ENCODE measurements at regions not wholly inside any gene's neighbourhood (a gene's known extent, or its start where the extent isn't known, plus 50 kb on each side); places are given as distances from the start of the nearest gene placed in this dataset.

GRCh38 chr2:128490881-128491691 is 172.4 kb upstream of the HS6ST1 start:
- no peak for DNase-seq (ENCODE audit: low read depth in 6 of 9, low spot score in 9 of 9)
- Histone ChIP-seq H3K27me3 (ENCODE audit: control insufficient read depth in 2 of 2, insufficient read depth in 1 of 2, low read length in 1 of 2) (peaks cover 0 to 2% of the 10 kb centered on the region in 2 donors), H3K4me3 (ENCODE audit: low read length in 2 of 2) (no peak overlapping the region), H3K27ac (ENCODE audit: low read depth in 1 of 2, low read length in 1 of 2) (no peak overlapping the region), H3K9me3 (ENCODE audit: control insufficient read depth in 2 of 2, insufficient read depth in 1 of 2, low read length in 1 of 2) (peaks cover 0 to 10% of the 10 kb centered on the region in 2 donors), H3K4me1 (ENCODE audit: control insufficient read depth in 2 of 2, insufficient read depth in 2 of 2, low read length in 2 of 2) (peaks cover 21 to 59% of the 10 kb centered on the region in 2 donors), H3K36me3 (ENCODE audit: control insufficient read depth in 2 of 2, insufficient read depth in 2 of 2, low read length in 1 of 2) (no peaks in the 10 kb centered on the region)
- 96% methylated on average over 12 of the region's 12 CpGs for WGBS

GRCh38 chr2:128491692-128492244 is 173.1 kb upstream of the HS6ST1 start:
- peaks cover 0 to 10% of the 10 kb centered on the region in 2 donors for H3K9me3 ChIP-seq (ENCODE audit: control insufficient read depth in 2 of 2, insufficient read depth in 1 of 2, low read length in 1 of 2)
- no peak overlapping the region for H3K4me3 ChIP-seq (ENCODE audit: low read length in 2 of 2)
- WGBS = 98% methylated on average over 7 of the region's 7 CpGs
- peaks cover 21 to 57% of the 10 kb centered on the region in 2 donors for H3K4me1 ChIP-seq (ENCODE audit: control insufficient read depth in 2 of 2, insufficient read depth in 2 of 2, low read length in 2 of 2)
- H3K36me3 ChIP-seq (ENCODE audit: control insufficient read depth in 2 of 2, insufficient read depth in 2 of 2, low read length in 1 of 2) = no peaks in the 10 kb centered on the region
- no peak for DNase-seq (ENCODE audit: low read depth in 6 of 9, low spot score in 9 of 9)
- peaks cover 0 to 2% of the 10 kb centered on the region in 2 donors for H3K27me3 ChIP-seq (ENCODE audit: control insufficient read depth in 2 of 2, insufficient read depth in 1 of 2, low read length in 1 of 2)
- no peak overlapping the region for H3K27ac ChIP-seq (ENCODE audit: low read depth in 1 of 2, low read length in 1 of 2)

GRCh38 chr2:128492966-128493811 is 174.5 kb upstream of the HS6ST1 start:
- WGBS = 90% methylated on average over 65 of the region's 65 CpGs
- Histone ChIP-seq H3K27me3 (ENCODE audit: control insufficient read depth in 2 of 2, insufficient read depth in 1 of 2, low read length in 1 of 2) (peaks cover 0 to 2% of the 10 kb centered on the region in 2 donors), H3K4me3 (ENCODE audit: low read length in 2 of 2) (no peak overlapping the region), H3K9me3 (ENCODE audit: control insufficient read depth in 2 of 2, insufficient read depth in 1 of 2, low read length in 1 of 2) (peaks cover 0 to 10% of the 10 kb centered on the region in 2 donors), H3K4me1 (ENCODE audit: control insufficient read depth in 2 of 2, insufficient read depth in 2 of 2, low read length in 2 of 2) (peaks cover 15 to 50% of the 10 kb centered on the region in 2 donors), H3K36me3 (ENCODE audit: control insufficient read depth in 2 of 2, insufficient read depth in 2 of 2, low read length in 1 of 2) (no peaks in the 10 kb centered on the region), H3K27ac (ENCODE audit: low read depth in 1 of 2, low read length in 1 of 2) (no peak overlapping the region)
- DNase-seq (ENCODE audit: low read depth in 6 of 9, low spot score in 9 of 9) = no peak

GRCh38 chr2:128493880-128494279 is 175.2 kb upstream of the HS6ST1 start:
- H3K4me3 ChIP-seq (ENCODE audit: low read length in 2 of 2) = no peak overlapping the region
- H3K27me3 ChIP-seq (ENCODE audit: control insufficient read depth in 2 of 2, insufficient read depth in 1 of 2, low read length in 1 of 2) = peaks cover 0 to 2% of the 10 kb centered on the region in 2 donors
- H3K4me1 ChIP-seq (ENCODE audit: control insufficient read depth in 2 of 2, insufficient read depth in 2 of 2, low read length in 2 of 2) = peaks cover 11 to 54% of the 10 kb centered on the region in 2 donors
- no peak for DNase-seq (ENCODE audit: low read depth in 6 of 9, low spot score in 9 of 9)
- peaks cover 0 to 14% of the 10 kb centered on the region in 2 donors for H3K9me3 ChIP-seq (ENCODE audit: control insufficient read depth in 2 of 2, insufficient read depth in 1 of 2, low read length in 1 of 2)
- H3K36me3 ChIP-seq (ENCODE audit: control insufficient read depth in 2 of 2, insufficient read depth in 2 of 2, low read length in 1 of 2) = no peaks in the 10 kb centered on the region
- WGBS = 94% methylated on average over 15 of the region's 15 CpGs
- no peak overlapping the region for H3K27ac ChIP-seq (ENCODE audit: low read depth in 1 of 2, low read length in 1 of 2)

GRCh38 chr2:128494307-128494639 is 175.6 kb upstream of the HS6ST1 start:
- Histone ChIP-seq H3K27me3 (ENCODE audit: control insufficient read depth in 2 of 2, insufficient read depth in 1 of 2, low read length in 1 of 2) (peaks cover 0 to 2% of the 10 kb centered on the region in 2 donors), H3K4me3 (ENCODE audit: low read length in 2 of 2) (no peak overlapping the region), H3K4me1 (ENCODE audit: control insufficient read depth in 2 of 2, insufficient read depth in 2 of 2, low read length in 2 of 2) (peaks cover 11 to 55% of the 10 kb centered on the region in 2 donors), H3K36me3 (ENCODE audit: control insufficient read depth in 2 of 2, insufficient read depth in 2 of 2, low read length in 1 of 2) (no peaks in the 10 kb centered on the region), H3K9me3 (ENCODE audit: control insufficient read depth in 2 of 2, insufficient read depth in 1 of 2, low read length in 1 of 2) (peaks cover 0 to 14% of the 10 kb centered on the region in 2 donors), H3K27ac (ENCODE audit: low read depth in 1 of 2, low read length in 1 of 2) (no peak overlapping the region)
- WGBS = 98% methylated on average over 8 of the region's 8 CpGs
- DNase-seq (ENCODE audit: low read depth in 6 of 9, low spot score in 9 of 9) = no peak

GRCh38 chr2:128494640-128495321 is 176.1 kb upstream of the HS6ST1 start:
- no peak overlapping the region for H3K27ac ChIP-seq (ENCODE audit: low read depth in 1 of 2, low read length in 1 of 2)
- 93% methylated on average over 13 of the region's 13 CpGs for WGBS

GRCh38 chr2:128495996-128496547 is 177.4 kb upstream of the HS6ST1 start:
- peaks cover 0 to 14% of the 10 kb centered on the region in 2 donors for H3K9me3 ChIP-seq (ENCODE audit: control insufficient read depth in 2 of 2, insufficient read depth in 1 of 2, low read length in 1 of 2)
- H3K27me3 ChIP-seq (ENCODE audit: control insufficient read depth in 2 of 2, insufficient read depth in 1 of 2, low read length in 1 of 2) = peaks cover 0 to 2% of the 10 kb centered on the region in 2 donors
- WGBS = 97% methylated on average over 4 of the region's 4 CpGs
- no peaks in the 10 kb centered on the region for H3K36me3 ChIP-seq (ENCODE audit: control insufficient read depth in 2 of 2, insufficient read depth in 2 of 2, low read length in 1 of 2)
- no peak overlapping the region for H3K4me3 ChIP-seq (ENCODE audit: low read length in 2 of 2)
- peaks cover 7 to 55% of the 10 kb centered on the region in 2 donors for H3K4me1 ChIP-seq (ENCODE audit: control insufficient read depth in 2 of 2, insufficient read depth in 2 of 2, low read length in 2 of 2)
- no peak overlapping the region for H3K27ac ChIP-seq (ENCODE audit: low read depth in 1 of 2, low read length in 1 of 2)
- DNase-seq (ENCODE audit: low read depth in 6 of 9, low spot score in 9 of 9) = no peak

More at GRCh38 chr2:128494640-128495321, 176.1 kb upstream of the HS6ST1 start:
- H3K4me3 ChIP-seq (ENCODE audit: low read length in 2 of 2) = no peak overlapping the region
- DNase-seq (ENCODE audit: low read depth in 6 of 9, low spot score in 9 of 9) = no peak
- no peaks in the 10 kb centered on the region for H3K36me3 ChIP-seq (ENCODE audit: control insufficient read depth in 2 of 2, insufficient read depth in 2 of 2, low read length in 1 of 2)
- H3K27me3 ChIP-seq (ENCODE audit: control insufficient read depth in 2 of 2, insufficient read depth in 1 of 2, low read length in 1 of 2) = peaks cover 0 to 2% of the 10 kb centered on the region in 2 donors
- H3K4me1 ChIP-seq (ENCODE audit: control insufficient read depth in 2 of 2, insufficient read depth in 2 of 2, low read length in 2 of 2) = peaks cover 10 to 55% of the 10 kb centered on the region in 2 donors
- peaks cover 0 to 14% of the 10 kb centered on the region in 2 donors for H3K9me3 ChIP-seq (ENCODE audit: control insufficient read depth in 2 of 2, insufficient read depth in 1 of 2, low read length in 1 of 2)

- no peak overlapping the region for H3K4me3 ChIP-seq (ENCODE audit: low read length in 2 of 2)
- no peak for DNase-seq (ENCODE audit: low read depth in 6 of 9, low spot score in 9 of 9)
- H3K36me3 ChIP-seq (ENCODE audit: control insufficient read depth in 2 of 2, insufficient read depth in 2 of 2, low read length in 1 of 2) = no peaks in the 10 kb centered on the region
- WGBS = 95% methylated on average over 2 of the region's 2 CpGs
- H3K4me1 ChIP-seq (ENCODE audit: control insufficient read depth in 2 of 2, insufficient read depth in 2 of 2, low read length in 2 of 2) = peaks cover 13 to 56% of the 10 kb centered on the region in 2 donors
- H3K27ac ChIP-seq (ENCODE audit: low read depth in 1 of 2, low read length in 1 of 2) = no peak overlapping the region
- peaks cover 0 to 14% of the 10 kb centered on the region in 2 donors for H3K9me3 ChIP-seq (ENCODE audit: control insufficient read depth in 2 of 2, insufficient read depth in 1 of 2, low read length in 1 of 2)
- peaks cover 0 to 2% of the 10 kb centered on the region in 2 donors for H3K27me3 ChIP-seq (ENCODE audit: control insufficient read depth in 2 of 2, insufficient read depth in 1 of 2, low read length in 1 of 2)
Observed at GRCh38 chr2:128496700-128497099, 178.0 kb upstream of the HS6ST1 start.

Measured in thymus (tissue), 11 donors.